ENCODE measurements at regions not wholly inside any gene's neighbourhood (a gene's known extent, or its start where the extent isn't known, plus 50 kb on each side); places are given as distances from the start of the nearest gene placed in this dataset.

- no peak for TF ChIP-seq CTCF (IDR thresholded peaks at IDR 0.05; ENCODE audit: control insufficient read depth, insufficient read depth, low read depth, low read length, missing control alignments)
- no peak for DNase-seq (ENCODE audit: low read depth)
- no peak overlapping the region for H3K4me3 ChIP-seq (ENCODE audit: control insufficient read depth, low read depth, low read length)
These were observed 80.0 kb upstream of the HNF1B start for GRCh38 chr17:37824534-37825485.

GRCh38 chr17:37823996-37824395, 79.1 kb upstream of the HNF1B start:
- no peak for DNase-seq (ENCODE audit: low read depth)
- no peak overlapping the region for H3K4me3 ChIP-seq (ENCODE audit: control insufficient read depth, low read depth, low read length)
- no peak for TF ChIP-seq CTCF (IDR thresholded peaks at IDR 0.05; ENCODE audit: control insufficient read depth, insufficient read depth, low read depth, low read length, missing control alignments)

- H3K4me3 ChIP-seq (ENCODE audit: control insufficient read depth, low read depth, low read length) = no peak overlapping the region
- DNase-seq (ENCODE audit: low read depth) = no peak
- TF ChIP-seq CTCF (IDR thresholded peaks at IDR 0.05; ENCODE audit: control insufficient read depth, insufficient read depth, low read depth, low read length, missing control alignments) = no peak
These were observed 76.3 kb upstream of the HNF1B start for GRCh38 chr17:37820995-37821713.

- TF ChIP-seq CTCF (IDR thresholded peaks at IDR 0.05; ENCODE audit: control insufficient read depth, insufficient read depth, low read depth, low read length, missing control alignments) = no peak
- DNase-seq (ENCODE audit: low read depth) = no peak
- no peak overlapping the region for H3K4me3 ChIP-seq (ENCODE audit: control insufficient read depth, low read depth, low read length)
These were observed 75.6 kb upstream of the HNF1B start for GRCh38 chr17:37820313-37820994.

GRCh38 chr17:37818689-37819088, 73.8 kb upstream of the HNF1B start:
- DNase-seq (ENCODE audit: low read depth) = no peak
- H3K4me3 ChIP-seq (ENCODE audit: control insufficient read depth, low read depth, low read length) = no peak overlapping the region
- TF ChIP-seq CTCF (IDR thresholded peaks at IDR 0.05; ENCODE audit: control insufficient read depth, insufficient read depth, low read depth, low read length, missing control alignments) = no peak

GRCh38 chr17:37816950-37817349, 72.1 kb upstream of the HNF1B start:
- no peak overlapping the region for H3K4me3 ChIP-seq (ENCODE audit: control insufficient read depth, low read depth, low read length)
- TF ChIP-seq CTCF (IDR thresholded peaks at IDR 0.05; ENCODE audit: control insufficient read depth, insufficient read depth, low read depth, low read length, missing control alignments) = no peak
- no peak for DNase-seq (ENCODE audit: low read depth)

Data from AG09309 (cell line).